ENCODE measurements at regions not wholly inside any gene's neighbourhood (a gene's known extent, or its start where the extent isn't known, plus 50 kb on each side); places are given as distances from the start of the nearest gene placed in this dataset.

DNA sequence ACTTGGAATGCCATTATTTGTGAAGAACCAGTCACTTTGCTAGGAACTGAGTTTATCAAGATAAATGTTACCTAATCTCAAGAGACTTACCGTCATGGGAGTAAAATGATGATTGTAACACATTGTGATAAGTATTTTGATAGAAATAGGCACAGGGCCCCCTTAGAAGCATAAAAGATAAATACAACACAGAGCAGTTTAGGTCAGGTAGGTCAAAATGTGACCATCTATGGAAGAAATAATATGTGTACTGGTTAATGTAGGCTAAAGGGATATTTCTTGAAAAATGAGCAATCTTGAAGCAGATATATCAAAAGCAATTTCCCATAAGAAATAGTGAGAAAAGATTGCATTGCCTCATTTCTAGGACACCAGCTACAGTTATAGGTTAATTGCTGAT lies 1386.8 kb upstream of the ADGRL2 start:
- TF ChIP-seq, protein P1, sequence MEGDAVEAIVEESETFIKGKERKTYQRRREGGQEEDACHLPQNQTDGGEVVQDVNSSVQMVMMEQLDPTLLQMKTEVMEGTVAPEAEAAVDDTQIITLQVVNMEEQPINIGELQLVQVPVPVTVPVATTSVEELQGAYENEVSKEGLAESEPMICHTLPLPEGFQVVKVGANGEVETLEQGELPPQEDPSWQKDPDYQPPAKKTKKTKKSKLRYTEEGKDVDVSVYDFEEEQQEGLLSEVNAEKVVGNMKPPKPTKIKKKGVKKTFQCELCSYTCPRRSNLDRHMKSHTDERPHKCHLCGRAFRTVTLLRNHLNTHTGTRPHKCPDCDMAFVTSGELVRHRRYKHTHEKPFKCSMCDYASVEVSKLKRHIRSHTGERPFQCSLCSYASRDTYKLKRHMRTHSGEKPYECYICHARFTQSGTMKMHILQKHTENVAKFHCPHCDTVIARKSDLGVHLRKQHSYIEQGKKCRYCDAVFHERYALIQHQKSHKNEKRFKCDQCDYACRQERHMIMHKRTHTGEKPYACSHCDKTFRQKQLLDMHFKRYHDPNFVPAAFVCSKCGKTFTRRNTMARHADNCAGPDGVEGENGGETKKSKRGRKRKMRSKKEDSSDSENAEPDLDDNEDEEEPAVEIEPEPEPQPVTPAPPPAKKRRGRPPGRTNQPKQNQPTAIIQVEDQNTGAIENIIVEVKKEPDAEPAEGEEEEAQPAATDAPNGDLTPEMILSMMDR (IDR thresholded peaks at IDR 0.05; ENCODE audit: low read depth, low read length, missing control alignments), result no peak
- DNase-seq (ENCODE audit: extremely low read depth, low read depth), result no peak

DNA sequence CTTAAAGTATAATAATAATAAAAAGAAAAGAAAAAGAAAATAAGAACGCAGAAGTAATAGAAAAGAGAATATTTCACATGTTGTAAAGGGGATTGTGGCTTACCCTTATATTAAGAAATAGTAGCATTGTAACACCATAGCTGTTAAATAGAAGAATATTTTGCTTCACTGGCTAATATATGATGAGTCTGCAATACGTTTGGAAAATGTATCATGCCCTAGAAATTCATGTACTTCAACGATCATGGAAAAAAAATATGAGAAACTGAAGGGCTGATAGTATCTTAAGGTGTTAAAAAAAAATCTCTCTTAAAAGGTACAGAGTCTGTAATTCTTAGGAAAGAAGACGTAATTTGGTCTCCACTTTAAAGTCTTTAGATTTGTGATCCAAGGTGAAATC lies 1390.5 kb upstream of the ADGRL2 start:
- H3K4me3 ChIP-seq (replicated peaks; ENCODE audit: low read depth, low read length), result no peak overlapping the region
- DNase-seq (ENCODE audit: extremely low read depth, low read depth), result no peak
- TF ChIP-seq, protein P1 (IDR thresholded peaks at IDR 0.05; ENCODE audit: low read depth, low read length, missing control alignments), result no peak

More for the DNA sequence above, 1386.8 kb upstream of the ADGRL2 start:
- H3K4me3 ChIP-seq (replicated peaks; ENCODE audit: low read depth, low read length), result no peak overlapping the region

DNA sequence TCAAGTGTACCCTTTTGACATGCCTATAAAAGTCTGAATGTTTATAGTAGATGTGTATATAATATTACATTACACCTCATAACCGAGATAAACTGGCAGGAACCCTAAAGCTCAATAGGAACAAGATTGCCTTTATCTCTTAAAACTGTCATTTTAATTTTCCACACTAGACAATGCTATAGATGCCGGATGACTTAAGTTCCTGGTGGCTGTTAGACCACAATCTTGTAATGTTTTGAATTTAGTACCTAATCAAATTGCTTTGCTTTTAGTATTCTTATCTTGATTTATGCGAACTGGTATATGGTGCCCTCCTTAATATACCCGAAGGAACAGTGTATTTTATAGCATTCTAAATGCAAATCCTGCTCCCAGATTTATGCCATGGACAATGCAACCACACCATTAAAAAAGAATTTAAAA lies 1397.0 kb upstream of the ADGRL4 start:
- no peak overlapping the region for H3K4me3 ChIP-seq (replicated peaks; ENCODE audit: low read depth, low read length)
- TF ChIP-seq, protein P1 (IDR thresholded peaks at IDR 0.05; ENCODE audit: low read depth, low read length, missing control alignments), result no peak
- no peak for DNase-seq (ENCODE audit: extremely low read depth, low read depth)

DNA sequence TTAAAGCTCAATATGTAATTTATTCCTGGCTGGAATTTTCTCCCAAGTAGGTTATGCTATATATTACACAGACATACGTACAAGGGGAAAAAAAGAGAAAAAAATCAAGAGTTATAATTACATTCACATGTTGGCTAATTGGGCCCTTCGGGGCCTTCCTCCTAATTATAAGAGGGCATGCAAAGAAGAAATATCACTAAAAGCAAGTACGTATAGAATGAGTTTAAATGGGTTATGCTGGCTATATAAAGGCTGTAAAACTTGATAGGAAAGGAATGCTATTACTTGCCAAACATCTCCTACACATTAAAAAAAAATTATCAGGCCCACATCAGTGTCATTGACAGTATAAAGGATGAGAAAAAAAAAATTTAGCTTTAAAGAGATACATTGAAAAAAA lies 1396.1 kb upstream of the ADGRL4 start:
- TF ChIP-seq, protein P1 (IDR thresholded peaks at IDR 0.05; ENCODE audit: low read depth, low read length, missing control alignments), result no peak
- DNase-seq (ENCODE audit: extremely low read depth, low read depth), result no peak
- no peak overlapping the region for H3K4me3 ChIP-seq (replicated peaks; ENCODE audit: low read depth, low read length)

DNA sequence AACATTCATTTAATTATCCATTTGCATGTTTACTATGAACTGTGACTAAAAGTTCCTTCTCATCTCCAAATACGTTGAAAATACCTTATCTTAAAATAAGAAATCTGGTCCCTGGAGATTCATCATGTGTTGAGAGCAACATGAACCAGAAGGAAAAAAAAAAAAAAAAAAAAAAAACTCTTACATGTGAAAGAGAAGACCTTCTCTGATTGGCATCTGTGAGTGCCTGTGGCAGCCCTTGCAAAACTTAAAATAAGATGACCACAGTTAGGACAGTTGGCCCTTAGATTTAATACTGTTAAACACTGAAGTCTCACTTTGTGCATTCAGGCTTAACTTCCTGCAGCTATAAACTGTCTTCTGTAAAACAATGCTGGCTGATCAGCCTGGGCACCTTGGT lies 1395.2 kb upstream of the ADGRL4 start:
- TF ChIP-seq, protein P1 (IDR thresholded peaks at IDR 0.05; ENCODE audit: low read depth, low read length, missing control alignments), result no peak
- DNase-seq (ENCODE audit: extremely low read depth, low read depth), result no peak
- H3K4me3 ChIP-seq (replicated peaks; ENCODE audit: low read depth, low read length), result no peak overlapping the region

DNA sequence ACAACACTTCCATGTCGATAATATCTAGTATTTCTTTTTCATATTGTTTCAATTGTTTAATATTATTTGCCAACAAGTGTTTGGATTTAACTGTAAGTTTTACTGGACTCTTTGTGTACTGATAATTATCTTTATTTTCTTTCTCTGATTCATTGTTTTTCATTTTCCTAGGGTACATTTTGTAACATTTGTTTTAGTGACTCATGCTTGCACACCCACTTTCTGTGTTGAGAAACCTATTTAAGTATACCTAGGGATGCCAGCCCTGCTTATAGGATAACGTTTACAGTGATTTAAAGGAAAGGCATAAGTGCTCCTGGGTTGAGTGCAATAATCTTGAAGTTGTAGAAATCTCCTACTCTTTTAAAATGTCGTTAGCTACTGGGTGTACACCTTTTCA lies 1386.0 kb upstream of the ADGRL4 start:
- TF ChIP-seq, protein P1 (IDR thresholded peaks at IDR 0.05; ENCODE audit: low read depth, low read length, missing control alignments), result no peak
- DNase-seq (ENCODE audit: extremely low read depth, low read depth), result no peak
- no peak overlapping the region for H3K4me3 ChIP-seq (replicated peaks; ENCODE audit: low read depth, low read length)

DNA sequence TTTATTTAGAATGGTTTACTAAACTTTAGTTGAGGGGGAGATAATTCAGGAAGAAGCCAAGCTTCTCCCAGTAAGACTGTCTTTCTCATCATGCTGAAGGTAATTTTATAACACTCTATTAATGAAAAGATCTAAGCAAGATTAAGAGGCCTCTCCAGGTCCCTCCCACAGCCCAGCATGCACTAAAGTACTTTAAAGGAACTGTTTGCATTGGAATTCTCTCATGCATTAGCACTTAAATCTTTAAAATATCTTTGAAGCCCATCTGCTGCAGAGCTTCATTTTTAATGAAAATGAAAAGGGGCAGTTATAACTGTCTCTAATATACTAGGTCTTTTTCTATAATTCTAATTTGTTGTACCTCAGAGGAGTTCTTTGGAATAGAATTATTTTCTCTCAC lies 1379.1 kb upstream of the ADGRL4 start:
- H3K4me3 ChIP-seq (replicated peaks; ENCODE audit: low read depth, low read length), result no peak overlapping the region
- no peak for DNase-seq (ENCODE audit: extremely low read depth, low read depth)
- TF ChIP-seq, protein P1 (IDR thresholded peaks at IDR 0.05; ENCODE audit: low read depth, low read length, missing control alignments), result no peak
